ENCODE measurements at regions not wholly inside any gene's neighbourhood (a gene's known extent, or its start where the extent isn't known, plus 50 kb on each side); places are given as distances from the start of the nearest gene placed in this dataset.
"Not testable (repeated sequence)": the region's sequence is repeated elsewhere in the genome, so short reads cannot be mapped to it uniquely, and the experiment has no call there.

- not testable (repeated sequence) for H3K9ac ChIP-seq (ENCODE audit: low read length in 5 of 5); H3K27me3 ChIP-seq (ENCODE audit: control insufficient read depth in 5 of 5, insufficient read depth in 4 of 5, low read length in 5 of 5); H3K27ac ChIP-seq (ENCODE audit: low read depth, low read length); H3K36me3 ChIP-seq (ENCODE audit: control insufficient read depth in 5 of 5, insufficient read depth in 5 of 5, low read length in 5 of 5); H3K4me1 ChIP-seq (ENCODE audit: control insufficient read depth in 5 of 5, insufficient read depth in 5 of 5, low read length in 5 of 5); H3K9me3 ChIP-seq (ENCODE audit: control insufficient read depth in 5 of 5, low read length in 5 of 5); H3K4me3 ChIP-seq (ENCODE audit: low read depth in 1 of 5, low read length in 5 of 5)
Measured at GRCh38 chr1:65087519-65087918, 60.5 kb upstream of the AK4 start.

- no peaks in the 10 kb centered on the region for H3K27me3 ChIP-seq (ENCODE audit: control insufficient read depth in 5 of 5, insufficient read depth in 4 of 5, low read length in 5 of 5)
- H3K36me3 ChIP-seq (ENCODE audit: control insufficient read depth in 5 of 5, insufficient read depth in 5 of 5, low read length in 5 of 5) = no peaks in the 10 kb centered on the region
Measured at GRCh38 chr1:65090406-65090805, 57.6 kb upstream of the AK4 start.

GRCh38 chr1:65092691-65093090 is 55.3 kb upstream of the AK4 start:
- no peaks in the 10 kb centered on the region for H3K27me3 ChIP-seq (ENCODE audit: control insufficient read depth in 5 of 5, insufficient read depth in 4 of 5, low read length in 5 of 5)
- H3K9me3 ChIP-seq (ENCODE audit: control insufficient read depth in 5 of 5, low read length in 5 of 5) = no peaks in the 10 kb centered on the region
- no peaks in the 10 kb centered on the region for H3K36me3 ChIP-seq (ENCODE audit: control insufficient read depth in 5 of 5, insufficient read depth in 5 of 5, low read length in 5 of 5)
- no peak overlapping the region for H3K27ac ChIP-seq (ENCODE audit: low read depth, low read length)
- no peak overlapping the region for H3K9ac ChIP-seq (ENCODE audit: low read length in 5 of 5)
- peaks cover 0 to 4% (median 0%) of the 10 kb centered on the region in 5 donors for H3K4me1 ChIP-seq (ENCODE audit: control insufficient read depth in 5 of 5, insufficient read depth in 5 of 5, low read length in 5 of 5)
- H3K4me3 ChIP-seq (ENCODE audit: low read depth in 1 of 5, low read length in 5 of 5) = no peak overlapping the region

More at GRCh38 chr1:65090406-65090805, 57.6 kb upstream of the AK4 start:
- no peaks in the 10 kb centered on the region for H3K4me1 ChIP-seq (ENCODE audit: control insufficient read depth in 5 of 5, insufficient read depth in 5 of 5, low read length in 5 of 5)
- H3K9ac ChIP-seq (ENCODE audit: low read length in 5 of 5) = no peak overlapping the region
- H3K27ac ChIP-seq (ENCODE audit: low read depth, low read length) = no peak overlapping the region
- H3K9me3 ChIP-seq (ENCODE audit: control insufficient read depth in 5 of 5, low read length in 5 of 5) = no peaks in the 10 kb centered on the region
- H3K4me3 ChIP-seq (ENCODE audit: low read depth in 1 of 5, low read length in 5 of 5) = no peak overlapping the region

GRCh38 chr1:65097076-65097475 is 50.9 kb upstream of the AK4 start:
- peaks cover 0 to 24% (median 7%) of the 10 kb centered on the region in 5 donors for H3K9me3 ChIP-seq (ENCODE audit: control insufficient read depth in 5 of 5, low read length in 5 of 5)
- no peak overlapping the region for H3K27ac ChIP-seq (ENCODE audit: low read depth, low read length)
- H3K4me3 ChIP-seq (ENCODE audit: low read depth in 1 of 5, low read length in 5 of 5) = no peak overlapping the region
- H3K9ac ChIP-seq (ENCODE audit: low read length in 5 of 5) = no peak overlapping the region
- H3K27me3 ChIP-seq (ENCODE audit: control insufficient read depth in 5 of 5, insufficient read depth in 4 of 5, low read length in 5 of 5) = no peaks in the 10 kb centered on the region
- H3K36me3 ChIP-seq (ENCODE audit: control insufficient read depth in 5 of 5, insufficient read depth in 5 of 5, low read length in 5 of 5) = no peaks in the 10 kb centered on the region
- H3K4me1 ChIP-seq (ENCODE audit: control insufficient read depth in 5 of 5, insufficient read depth in 5 of 5, low read length in 5 of 5) = peaks cover 0 to 4% (median 0%) of the 10 kb centered on the region in 5 donors

Data from subcutaneous abdominal adipose tissue (tissue), 5 donors.